ENCODE measurements at regions not wholly inside any gene's neighbourhood (a gene's known extent, or its start where the extent isn't known, plus 50 kb on each side); places are given as distances from the start of the nearest gene placed in this dataset.

- no peak overlapping the region for H3K56ac ChIP-seq (replicated peaks; ENCODE audit: insufficient read length, low read depth, low read length)
- H3K4me1 ChIP-seq (replicated peaks in 1 of 4; ENCODE audit: control insufficient read depth in 3 of 4, insufficient read depth in 4 of 4, low read length in 3 of 4) = no peaks in the 10 kb centered on the region
- no peak overlapping the region for H2BK20ac ChIP-seq (ENCODE audit: low read length)
- H4K5ac ChIP-seq (ENCODE audit: insufficient read length, low read depth, low read length) = no peak overlapping the region
- H3K14ac ChIP-seq (ENCODE audit: insufficient read length) = peak overlapping the region; percentile 66
- H4K8ac ChIP-seq (ENCODE audit: extremely low read depth, insufficient read depth, low read length) = no peak overlapping the region
- no peaks in the 10 kb centered on the region for H3K36me3 ChIP-seq (ENCODE audit: control insufficient read depth in 2 of 4, insufficient read depth in 4 of 4, low read length in 3 of 4)
- DNase-seq (ENCODE audit: low read depth in 1 of 2, low spot score in 2 of 2) = no peak
- no peak overlapping the region for H3K4me2 ChIP-seq (ENCODE audit: insufficient read depth in 1 of 2, low read depth in 2 of 2, low read length in 2 of 2)
- no peak for FAIRE-seq
- no peak overlapping the region for H4K91ac ChIP-seq (replicated peaks; ENCODE audit: insufficient read length, low read length)
- H2BK15ac ChIP-seq (ENCODE audit: low read length) = no peak overlapping the region
- H2BK5ac ChIP-seq (ENCODE audit: low read depth, low read length) = no peak overlapping the region
- ChIA-PET POLR2A (ENCODE audit: partially characterized antibody) (no interaction called here), CTCF (ENCODE audit: partially characterized antibody) (interaction anchor here (0.6 to 1.4 kb wide), 4 partner anchors 26 to 1239 kb away, joined by 3 to 4 read pairs (median 3); no protein-coding TSS in a partner anchor)
- no peaks in the 10 kb centered on the region; the same call in 1 of the 2 replicates for H3K23me2 ChIP-seq (ENCODE audit: low read depth, low read length)
- no peak overlapping the region for H3K9ac ChIP-seq (replicated peaks in 1 of 4; ENCODE audit: extremely low read depth in 1 of 4, low read depth in 3 of 4, low read length in 3 of 4)
- no peak overlapping the region for H3K27ac ChIP-seq (ENCODE audit: low read depth, low read length)
- H2BK120ac ChIP-seq (replicated peaks; ENCODE audit: low read depth, low read length) = no peak overlapping the region
- no peak for TF ChIP-seq SAP30 (IDR thresholded peaks at IDR 0.05; ENCODE audit: insufficient read depth, insufficient replicate concordance, low read length)
- no peak overlapping the region for H3K4ac ChIP-seq (replicated peaks; ENCODE audit: insufficient read length, low read depth, low read length)
- H2BK12ac ChIP-seq (ENCODE audit: low read depth, low read length) = no peak overlapping the region
- H3K79me1 ChIP-seq (ENCODE audit: low read depth, low read length) = no peaks in the 10 kb centered on the region
- H3K79me2 ChIP-seq (ENCODE audit: control insufficient read depth in 1 of 2, insufficient read depth in 2 of 2, low read length in 2 of 2) = no peaks in the 10 kb centered on the region
- no peak overlapping the region for H2AFZ ChIP-seq (ENCODE audit: low read length)
- peaks cover 0 to 2% of the 10 kb centered on the region in 2 experiments for H4K20me1 ChIP-seq (replicated peaks in 1 of 2; ENCODE audit: control insufficient read depth in 1 of 2, insufficient read depth in 2 of 2, low read length in 2 of 2)
- H3K9me3 ChIP-seq (ENCODE audit: insufficient read depth in 2 of 2, low read depth in 1 of 2, low read length in 1 of 2) = no peaks in the 10 kb centered on the region
- no peak overlapping the region for H3K18ac ChIP-seq (ENCODE audit: extremely low read depth, low read length)
- H2AK5ac ChIP-seq (ENCODE audit: low read depth, low read length) = no peak overlapping the region
- 97% methylated on average over 2 of the region's 2 CpGs; no CpG with 5 or more reads in 1 of the 2 experiments for WGBS, 2 experiments (ENCODE audit: extremely low coverage in 1 of 2, insufficient coverage in 1 of 2, insufficient read length in 1 of 2, insufficient replicate concordance in 2 of 2, low coverage in 1 of 2, low lambda C conversion rate in 2 of 2, missing lambda C conversion rate in 1 of 2)
- no peak overlapping the region for H3K4me3 ChIP-seq (ENCODE audit: extremely low read depth in 1 of 4, insufficient read depth in 2 of 4, low read depth in 3 of 4, low read length in 4 of 4)
- no peak overlapping the region for H3K23ac ChIP-seq (ENCODE audit: insufficient read length)
- no peaks in the 10 kb centered on the region for H3K27me3 ChIP-seq (replicated peaks in 1 of 4; ENCODE audit: control insufficient read depth in 3 of 4, extremely low read depth in 1 of 4, insufficient read depth in 3 of 4, low read length in 3 of 4)
Observed at GRCh38 chr2:185665251-185665814, 73.3 kb upstream of the FSIP2 start.

Measured in H1 (cell line).